OCI-LY7 (cell line): ENCODE measurements at regions not wholly inside any gene's neighbourhood (a gene's known extent, or its start where the extent isn't known, plus 50 kb on each side); places are given as distances from the start of the nearest gene placed in this dataset.
"Not testable (repeated sequence)": the region's sequence is repeated elsewhere in the genome, so short reads cannot be mapped to it uniquely, and the experiment has no call there.

Experiments used
- BruUV-seq: library from RNA; stranded (reverse); fragments of 400-500 nt; replicated peaks from 2 replicates; lab custom pipeline; 2021; lab: Mats Ljungman, UMichigan
- CTCF ChIA-PET: fragments of 300-600 bp; sonication (Branson Sonifier 250); formaldehyde crosslinking; loops from one replicate; lab custom pipeline; 2022; ENCODE audit warnings: antibody characterized with exemption; ENCODE audit not compliant: unreplicated experiment; lab: Charles Lee
- POLR2A ChIA-PET: fragments of 300-600 bp; sonication (Branson Sonifier 250); formaldehyde crosslinking; loops from one replicate; lab custom pipeline; 2022; ENCODE audit warnings: antibody characterized with exemption; lab: Charles Lee
- DNase-seq: peaks from one replicate; pipeline ENCODE4 v3.0.0-alpha.2; 2015; ENCODE audit warnings: low spot score
- H2AFZ ChIP-seq: fragments of 200-600 bp; sonication (generic), shearing (Covaris generic); 2 replicates; pipeline ENCODE4 v1.6.1; 2014; ENCODE audit warnings: mild to moderate bottlenecking, antibody characterized with exemption, low read length, moderate library complexity
- H3K27ac ChIP-seq: fragments of 200-600 bp; sonication (generic); 2 replicates; pipeline ENCODE4 v1.5.1; 2014; ENCODE audit warnings: mixed run types, low read depth, mild to moderate bottlenecking, moderate library complexity, low read length, inconsistent platforms; ENCODE audit not compliant: poor library complexity, severe bottlenecking
- H3K36me3 ChIP-seq: fragments of 200-600 bp; sonication (generic); 2 replicates; pipeline ENCODE4 v1.6.1; 2014; ENCODE audit warnings: mild to moderate bottlenecking, antibody characterized with exemption, low read length, moderate library complexity, mixed read lengths; ENCODE audit not compliant: insufficient read depth
- H3K4me1 ChIP-seq: fragments of 200-600 bp; sonication (generic); 2 replicates; pipeline ENCODE4 v1.5.1; 2014; ENCODE audit warnings: mild to moderate bottlenecking, low read length; ENCODE audit not compliant: insufficient read depth, poor library complexity, severe bottlenecking
- H3K4me2 ChIP-seq: fragments of 200-600 bp; sonication (generic); 2 replicates; pipeline ENCODE4 v1.6.1; 2014; ENCODE audit warnings: mild to moderate bottlenecking, low read length
- H3K4me3 ChIP-seq: fragments of 200-600 bp; sonication (generic); 2 replicates; pipeline ENCODE4 v1.5.1; 2014; ENCODE audit warnings: mild to moderate bottlenecking, low read depth, low read length; ENCODE audit not compliant: poor library complexity, severe bottlenecking
- H3K79me2 ChIP-seq: fragments of 200-600 bp; sonication (generic); 2 replicates; pipeline ENCODE4 v1.6.1; 2016; ENCODE audit warnings: low read depth, mild to moderate bottlenecking, low read length, moderate library complexity, mixed read lengths; ENCODE audit not compliant: insufficient read depth
- H3K9me2 ChIP-seq: fragments of 200-600 bp; sonication (generic); 2 replicates; pipeline ENCODE4 v1.6.1; 2016; ENCODE audit warnings: mild to moderate bottlenecking, low read length, mixed read lengths; ENCODE audit not compliant: insufficient read depth
- H3K9me3 ChIP-seq: fragments of 200-600 bp; sonication (generic); 2 replicates; pipeline ENCODE4 v1.6.1; 2014; ENCODE audit warnings: mild to moderate bottlenecking, mixed run types, low read length, mixed read lengths
- H4K20me1 ChIP-seq: fragments of 200-600 bp; sonication (generic); 2 replicates; pipeline ENCODE4 v1.6.1; 2014; ENCODE audit warnings: mild to moderate bottlenecking, antibody characterized with exemption, low read length, moderate library complexity, mixed read lengths; ENCODE audit not compliant: insufficient read depth
- EZH2phosphoT487 ChIP-seq: fragments of 200-600 bp; sonication (generic); IDR thresholded peaks from 2 replicates; pipeline ENCODE4 v1.6.1; 2018; ENCODE audit warnings: low read depth, borderline replicate concordance, mild to moderate bottlenecking, mixed run types, antibody characterized with exemption, low read length, moderate library complexity, mixed read lengths
- intact Hi-C: fragments of 100-400 bp; cut with micrococcal nuclease; formaldehyde crosslinking; loops from one replicate; pipeline ENCODE4 v1.10.0; 2022; ENCODE audit not compliant: unreplicated experiment
- TF ChIP-seq, protein P1 (sequence below): fragments of 200-600 bp; sonication (generic); conservative IDR thresholded peaks from 2 replicates; pipeline ENCODE4 v1.5.1; 2014; ENCODE audit warnings: mild to moderate bottlenecking, antibody characterized with exemption, low read length, moderate library complexity, mixed read lengths

DNA sequence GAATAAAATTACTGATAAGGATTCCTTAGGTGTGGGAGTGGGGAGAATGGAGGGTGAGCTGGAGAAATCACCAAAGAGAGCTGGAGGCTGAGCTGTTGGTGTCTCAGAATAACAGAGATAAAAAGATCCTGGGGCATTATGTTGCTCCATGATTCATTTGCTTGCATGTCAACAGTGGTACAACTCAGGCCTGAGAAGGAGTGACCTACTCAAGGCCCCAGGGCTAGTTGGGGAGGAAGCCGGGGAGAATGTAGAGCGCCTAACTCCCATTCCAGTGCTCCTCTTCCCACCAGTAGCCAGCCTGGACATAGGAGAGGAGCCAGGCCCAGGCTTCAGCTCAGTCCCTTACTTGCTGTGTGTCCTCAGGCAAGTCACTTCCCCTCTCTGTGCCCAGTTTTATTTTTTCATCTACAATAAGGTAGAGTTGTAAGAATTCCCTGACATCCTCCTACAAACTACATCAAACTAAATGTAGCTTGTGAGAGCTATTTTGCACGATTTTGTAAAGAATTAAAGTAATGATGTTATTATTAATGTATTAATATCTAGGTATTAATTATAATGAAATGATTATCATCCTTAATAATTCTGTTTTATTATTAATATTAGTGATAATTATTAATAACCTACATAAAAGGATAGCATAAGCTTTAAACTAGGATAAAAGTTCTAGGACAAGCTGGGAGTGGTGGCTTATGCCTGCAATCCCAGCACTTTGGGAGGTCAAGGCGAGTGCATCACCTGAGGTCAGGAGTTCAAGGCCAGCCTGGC, 250.9 kb upstream of the SULF2 start:
- Histone ChIP-seq H3K4me1 (peaks cover 8% of the 10 kb centered on the region), H3K27ac (no peak overlapping the region), H3K36me3 (no peaks in the 10 kb centered on the region), H3K79me2 (no peaks in the 10 kb centered on the region), H3K4me2 (no peak overlapping the region), H3K4me3 (no peak overlapping the region), H2AFZ (no peak overlapping the region), H3K9me2 (no peaks in the 10 kb centered on the region), H3K9me3 (no peaks in the 10 kb centered on the region), H4K20me1 (no peaks in the 10 kb centered on the region)
- CTCF ChIA-PET = no interaction called here
- BruUV-seq = no TSS peak
- intact Hi-C loops = no loop called here
- DNase-seq = no peak
- POLR2A ChIA-PET = no interaction called here
- no peak for TF ChIP-seq EZH2phosphoT487
- TF ChIP-seq, protein P1, sequence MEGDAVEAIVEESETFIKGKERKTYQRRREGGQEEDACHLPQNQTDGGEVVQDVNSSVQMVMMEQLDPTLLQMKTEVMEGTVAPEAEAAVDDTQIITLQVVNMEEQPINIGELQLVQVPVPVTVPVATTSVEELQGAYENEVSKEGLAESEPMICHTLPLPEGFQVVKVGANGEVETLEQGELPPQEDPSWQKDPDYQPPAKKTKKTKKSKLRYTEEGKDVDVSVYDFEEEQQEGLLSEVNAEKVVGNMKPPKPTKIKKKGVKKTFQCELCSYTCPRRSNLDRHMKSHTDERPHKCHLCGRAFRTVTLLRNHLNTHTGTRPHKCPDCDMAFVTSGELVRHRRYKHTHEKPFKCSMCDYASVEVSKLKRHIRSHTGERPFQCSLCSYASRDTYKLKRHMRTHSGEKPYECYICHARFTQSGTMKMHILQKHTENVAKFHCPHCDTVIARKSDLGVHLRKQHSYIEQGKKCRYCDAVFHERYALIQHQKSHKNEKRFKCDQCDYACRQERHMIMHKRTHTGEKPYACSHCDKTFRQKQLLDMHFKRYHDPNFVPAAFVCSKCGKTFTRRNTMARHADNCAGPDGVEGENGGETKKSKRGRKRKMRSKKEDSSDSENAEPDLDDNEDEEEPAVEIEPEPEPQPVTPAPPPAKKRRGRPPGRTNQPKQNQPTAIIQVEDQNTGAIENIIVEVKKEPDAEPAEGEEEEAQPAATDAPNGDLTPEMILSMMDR = no peak

DNA sequence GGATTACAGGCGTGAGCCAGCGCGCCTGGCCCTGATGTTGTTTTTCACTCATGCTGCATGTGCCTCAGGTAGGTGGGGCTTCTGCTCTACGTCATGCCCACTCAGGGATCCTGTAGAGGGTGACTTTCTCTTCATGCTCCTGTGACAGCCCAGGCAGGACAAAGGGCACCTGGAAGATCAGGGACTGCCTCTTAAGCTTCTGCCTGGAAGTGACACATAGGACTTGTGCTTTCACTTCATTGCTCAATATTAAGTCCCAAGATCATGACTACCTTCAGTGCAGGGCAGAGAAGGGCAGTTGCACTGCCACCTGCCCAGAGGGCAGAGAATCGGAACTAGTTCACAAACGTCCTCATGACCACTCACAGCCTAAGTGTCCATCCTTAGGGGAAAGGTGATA, 249.5 kb upstream of the SULF2 start:
- intact Hi-C loops = no loop called here

DNA sequence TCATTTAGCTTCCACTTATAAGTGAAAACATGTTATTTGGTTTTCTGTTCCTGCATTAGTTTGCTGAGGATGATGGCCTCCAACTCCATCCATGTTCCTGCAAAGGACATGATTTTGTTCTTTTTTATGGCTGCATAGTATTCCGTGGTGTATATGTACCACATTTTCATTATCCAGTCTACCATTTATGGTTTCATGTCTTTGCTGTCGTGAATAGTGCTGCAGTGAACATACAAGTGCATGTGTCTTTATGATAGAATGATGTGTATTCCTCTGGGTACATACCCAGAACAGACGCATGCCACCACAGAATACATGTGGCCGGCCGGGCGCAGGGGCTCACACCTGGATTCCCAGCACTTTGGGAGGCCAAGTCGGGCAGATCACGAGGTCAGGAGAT, 247.7 kb upstream of the SULF2 start:
- H4K20me1 ChIP-seq, H3K79me2 ChIP-seq, H3K9me2 ChIP-seq, DNase-seq, H3K4me3 ChIP-seq, H3K4me2 ChIP-seq, BruUV-seq, H3K36me3 ChIP-seq, H3K9me3 ChIP-seq, H2AFZ ChIP-seq, H3K27ac ChIP-seq, intact Hi-C loops, CTCF ChIA-PET, H3K4me1 ChIP-seq: not testable (repeated sequence)
- POLR2A ChIA-PET = interaction anchor here (0.6 kb wide), 1 partner anchor 301 kb away, joined by 3 read pairs; no protein-coding TSS in a partner anchor

More for the DNA sequence above, 249.5 kb upstream of the SULF2 start:
- POLR2A ChIA-PET = no interaction called here
- Histone ChIP-seq H3K27ac (no peak overlapping the region), H3K79me2 (no peaks in the 10 kb centered on the region), H3K36me3 (no peaks in the 10 kb centered on the region), H4K20me1 (no peaks in the 10 kb centered on the region), H3K4me2 (no peak overlapping the region), H3K4me1 (peaks cover 8% of the 10 kb centered on the region), H3K4me3 (no peak overlapping the region), H2AFZ (no peak overlapping the region), H3K9me3 (no peaks in the 10 kb centered on the region), H3K9me2 (no peaks in the 10 kb centered on the region)
- CTCF ChIA-PET = no interaction called here
- no peak for DNase-seq
- no peak for TF ChIP-seq EZH2phosphoT487
- TF ChIP-seq, protein P1 = no peak
- BruUV-seq = no TSS peak
